H9 (cell line): ENCODE measurements at regions not wholly inside any gene's neighbourhood (a gene's known extent, or its start where the extent isn't known, plus 50 kb on each side); places are given as distances from the start of the nearest gene placed in this dataset.
"Not testable (repeated sequence)": the region's sequence is repeated elsewhere in the genome, so short reads cannot be mapped to it uniquely, and the experiment has no call there.

Experiments used
- DNase-seq: peaks from one replicate; pipeline ENCODE4 v3.0.0-alpha.2; 2017
- H2AFZ ChIP-seq: one replicate; pipeline ENCODE4 v1.6.1; 2013; ENCODE audit warnings: mild to moderate bottlenecking, low read length, control low read depth, moderate library complexity
- H2AK5ac ChIP-seq: 2 replicates; pipeline ENCODE4 v1.6.1; 2013; ENCODE audit warnings: low read length, control low read depth, mixed read lengths; ENCODE audit not compliant: insufficient read length
- H2BK120ac ChIP-seq: one replicate; pipeline ENCODE4 v1.6.1; 2013; ENCODE audit warnings: low read depth, mild to moderate bottlenecking, low read length, control low read depth, inconsistent platforms; ENCODE audit not compliant: poor library complexity, severe bottlenecking
- H2BK12ac ChIP-seq: 2 replicates; pipeline ENCODE4 v1.6.1; 2013; ENCODE audit warnings: low read length, control low read depth, mixed read lengths, low read depth; ENCODE audit not compliant: insufficient read length
- H2BK15ac ChIP-seq: 2 replicates; pipeline ENCODE4 v1.6.1; 2013; ENCODE audit warnings: low read depth, low read length, control low read depth
- H2BK20ac ChIP-seq: one replicate; pipeline ENCODE4 v1.6.1; 2013; ENCODE audit warnings: low read depth, mild to moderate bottlenecking, low read length, control low read depth, inconsistent platforms; ENCODE audit not compliant: poor library complexity, severe bottlenecking
- H2BK5ac ChIP-seq: 2 replicates; pipeline ENCODE4 v1.6.1; 2013; ENCODE audit warnings: low read length, control low read depth, mixed read lengths; ENCODE audit not compliant: insufficient read length
- H3K14ac ChIP-seq: 2 replicates; pipeline ENCODE4 v1.6.1; 2013; ENCODE audit warnings: low read length, control low read depth; ENCODE audit not compliant: insufficient read depth
- H3K18ac ChIP-seq: 2 replicates; pipeline ENCODE4 v1.6.1; 2013; ENCODE audit warnings: low read depth, mild to moderate bottlenecking, mixed read lengths, low read length, control low read depth; ENCODE audit not compliant: insufficient read length
- H3K23ac ChIP-seq: 2 replicates; pipeline ENCODE4 v1.6.1; 2013; ENCODE audit warnings: low read length, control low read depth, mixed read lengths, low read depth; ENCODE audit not compliant: insufficient read length
- H3K23me2 ChIP-seq: 2 replicates; pipeline ENCODE4 v1.6.1; 2013; ENCODE audit warnings: low read depth, mild to moderate bottlenecking, mixed read lengths, low read length, control low read depth; ENCODE audit not compliant: insufficient read length, poor library complexity, severe bottlenecking
- H3K27ac ChIP-seq: 2 replicates; pipeline ENCODE4 v1.5.1; 2013; ENCODE audit warnings: low read length, control low read depth, mixed read lengths, low read depth; ENCODE audit not compliant: insufficient read length
- H3K27me3 ChIP-seq: 2 replicates; pipeline ENCODE4 v1.6.1; 2013; ENCODE audit warnings: low read length, control low read depth, inconsistent platforms; ENCODE audit not compliant: insufficient read depth
- H3K4ac ChIP-seq: 2 replicates; pipeline ENCODE4 v1.6.1; 2013; ENCODE audit warnings: low read depth, mild to moderate bottlenecking, control low read depth, inconsistent platforms, low read length, moderate library complexity
- H3K4me1 ChIP-seq: 2 replicates; pipeline ENCODE4 v1.6.1; 2013; ENCODE audit warnings: low read length, control low read depth, inconsistent platforms; ENCODE audit not compliant: insufficient read depth
- H3K4me2 ChIP-seq: 2 replicates; pipeline ENCODE4 v1.6.1; 2013; ENCODE audit warnings: low read length, control low read depth, mixed read lengths; ENCODE audit not compliant: insufficient read length, insufficient read depth
- H3K56ac ChIP-seq: 2 replicates; pipeline ENCODE4 v1.6.1; 2013; ENCODE audit warnings: low read depth, mild to moderate bottlenecking, mixed read lengths, low read length, control low read depth; ENCODE audit not compliant: insufficient read length
- H3K79me1 ChIP-seq: 2 replicates; pipeline ENCODE4 v1.6.1; 2013; ENCODE audit warnings: low read depth, mild to moderate bottlenecking, moderate library complexity, low read length, control low read depth, inconsistent platforms; ENCODE audit not compliant: insufficient read depth, poor library complexity, severe bottlenecking
- H3K79me2 ChIP-seq: 2 replicates; pipeline ENCODE4 v1.6.1; 2013; ENCODE audit warnings: low read length, control low read depth, inconsistent platforms; ENCODE audit not compliant: insufficient read depth
- H3K9ac ChIP-seq: 2 replicates; pipeline ENCODE4 v1.6.1; 2013; ENCODE audit warnings: low read length, control low read depth, mixed read lengths; ENCODE audit not compliant: insufficient read length; ENCODE audit errors: extremely low read depth
- H3K9me3 ChIP-seq: one replicate; pipeline ENCODE4 v1.6.1; 2013; ENCODE audit warnings: low read depth, low read length, inconsistent platforms; ENCODE audit not compliant: control insufficient read depth
- H3T11ph ChIP-seq: one replicate; pipeline ENCODE4 v1.6.1; 2013; ENCODE audit warnings: mild to moderate bottlenecking, low read length, control low read depth, inconsistent platforms
- H4K20me1 ChIP-seq: one replicate; pipeline ENCODE4 v1.6.1; 2013; ENCODE audit not compliant: control insufficient read depth, insufficient read length, insufficient read depth
- H4K5ac ChIP-seq: 2 replicates; pipeline ENCODE4 v1.6.1; 2013; ENCODE audit warnings: low read depth, mild to moderate bottlenecking, mixed read lengths, low read length, control low read depth; ENCODE audit not compliant: insufficient read length
- H4K8ac ChIP-seq: replicated peaks from 2 replicates; pipeline ENCODE4 v1.6.1; 2013; ENCODE audit warnings: low read length, control low read depth, mixed read lengths, low read depth; ENCODE audit not compliant: insufficient read length
- H4K91ac ChIP-seq: 2 replicates; pipeline ENCODE4 v1.6.1; 2013; ENCODE audit warnings: low read depth, mild to moderate bottlenecking, moderate library complexity, mixed read lengths, low read length, control low read depth; ENCODE audit not compliant: insufficient read length
- H3K27ac Mint-ChIP-seq, 3 experiments: 2 replicates in 2 of 3; 3 replicates in 1 of 3; pipeline ENCODE4 v1.8.0; 2020 to 2021; ENCODE audit warnings: mixed read lengths in 3 of 3, mild to moderate bottlenecking in 1 of 3, moderate library complexity in 1 of 3
- H3K27me3 Mint-ChIP-seq: 2 replicates; pipeline ENCODE4 v1.8.0; 2021; ENCODE audit warnings: low read depth, mild to moderate bottlenecking, moderate library complexity, mixed read lengths
- H3K36me3 Mint-ChIP-seq, 3 experiments: 2 replicates in 2 of 3; 3 replicates in 1 of 3; pipeline ENCODE4 v1.8.0; 2020 to 2021; ENCODE audit warnings: low read depth in 3 of 3, mixed read lengths in 3 of 3; ENCODE audit not compliant: insufficient read depth in 1 of 3
- H3K4me1 Mint-ChIP-seq, 2 experiments: 2 replicates each; pipeline ENCODE4 v1.8.0; 2020; ENCODE audit warnings: mixed read lengths in 2 of 2
- H3K4me3 Mint-ChIP-seq, 2 experiments: 2 replicates in 1 of 2; 3 replicates in 1 of 2; pipeline ENCODE4 v1.8.0; 2020 to 2021; ENCODE audit warnings: mild to moderate bottlenecking in 2 of 2, mixed read lengths in 2 of 2, moderate library complexity in 1 of 2
- H3K9me3 Mint-ChIP-seq, 2 experiments: 2 replicates in 1 of 2; 3 replicates in 1 of 2; pipeline ENCODE4 v1.8.0; 2020; ENCODE audit warnings: mild to moderate bottlenecking in 2 of 2, mixed read lengths in 2 of 2, moderate library complexity in 1 of 2
- WGBS: extraction: QIAGEN DNeasy Blood & Tissue Kit; methylation state at CpG from one replicate; pipeline ENCODE4 v1.1.7; 2013; ENCODE audit warnings: missing lambda C conversion rate, low lambda C conversion rate, mixed read lengths; ENCODE audit not compliant: insufficient read length; ENCODE audit errors: extremely low coverage; 5-methylcytosine and 5-hydroxymethylcytosine counted together
- TF ChIP-seq, protein P1 (sequence below): fragments of 200-600 bp; sonication (generic); conservative IDR thresholded peaks from 3 replicates; pipeline ENCODE4 v1.8.0; 2021; ENCODE audit warnings: antibody characterized with exemption, mild to moderate bottlenecking

- Histone ChIP-seq H3K27ac (no peak overlapping the region), H3K9ac (no peak overlapping the region), H3K14ac (no peak overlapping the region), H3K4me2 (no peak overlapping the region), H3T11ph (no peak overlapping the region), H3K79me1 (no peaks in the 10 kb centered on the region), H2BK120ac (no peak overlapping the region), H3K4ac (no peak overlapping the region), H3K79me2 (no peaks in the 10 kb centered on the region), H3K9me3 (no peaks in the 10 kb centered on the region), H3K27me3 (no peaks in the 10 kb centered on the region), H2BK5ac (no peak overlapping the region), H4K5ac (no peak overlapping the region), H4K8ac (no peak overlapping the region), H2AFZ (no peak overlapping the region), H2AK5ac (no peak overlapping the region), H3K23ac (no peak overlapping the region), H4K20me1 (no peaks in the 10 kb centered on the region), H2BK20ac (no peak overlapping the region), H3K56ac (no peak overlapping the region), H2BK15ac (no peak overlapping the region), H2BK12ac (no peak overlapping the region), H4K91ac (no peak overlapping the region), H3K4me1 (no peaks in the 10 kb centered on the region), H3K18ac (no peak overlapping the region), H3K23me2 (no peaks in the 10 kb centered on the region)
- DNase-seq, result no peak
- Mint-ChIP-seq H3K27me3 (no peaks in the 10 kb centered on the region), H3K27ac (no peak overlapping the region; a peak in 1 of 7 replicates), H3K4me1 (peaks cover 12 to 20% of the 10 kb centered on the region in 2 experiments), H3K9me3 (peaks cover 0 to 6% of the 10 kb centered on the region in 2 experiments; a peak in 2 of 5 replicates), H3K4me3 (no peak overlapping the region), H3K36me3 (no peaks in the 10 kb centered on the region)
- TF ChIP-seq, protein P1, sequence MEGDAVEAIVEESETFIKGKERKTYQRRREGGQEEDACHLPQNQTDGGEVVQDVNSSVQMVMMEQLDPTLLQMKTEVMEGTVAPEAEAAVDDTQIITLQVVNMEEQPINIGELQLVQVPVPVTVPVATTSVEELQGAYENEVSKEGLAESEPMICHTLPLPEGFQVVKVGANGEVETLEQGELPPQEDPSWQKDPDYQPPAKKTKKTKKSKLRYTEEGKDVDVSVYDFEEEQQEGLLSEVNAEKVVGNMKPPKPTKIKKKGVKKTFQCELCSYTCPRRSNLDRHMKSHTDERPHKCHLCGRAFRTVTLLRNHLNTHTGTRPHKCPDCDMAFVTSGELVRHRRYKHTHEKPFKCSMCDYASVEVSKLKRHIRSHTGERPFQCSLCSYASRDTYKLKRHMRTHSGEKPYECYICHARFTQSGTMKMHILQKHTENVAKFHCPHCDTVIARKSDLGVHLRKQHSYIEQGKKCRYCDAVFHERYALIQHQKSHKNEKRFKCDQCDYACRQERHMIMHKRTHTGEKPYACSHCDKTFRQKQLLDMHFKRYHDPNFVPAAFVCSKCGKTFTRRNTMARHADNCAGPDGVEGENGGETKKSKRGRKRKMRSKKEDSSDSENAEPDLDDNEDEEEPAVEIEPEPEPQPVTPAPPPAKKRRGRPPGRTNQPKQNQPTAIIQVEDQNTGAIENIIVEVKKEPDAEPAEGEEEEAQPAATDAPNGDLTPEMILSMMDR, result no peak
- WGBS, result no CpG with 5 or more reads among the region's 3 CpGs
Observed at GRCh38 chr19:20273376-20273775, 106.4 kb downstream of the ZNF486 start.

- H3T11ph ChIP-seq, H4K91ac ChIP-seq, H2BK12ac ChIP-seq, H3K4me2 ChIP-seq, H2BK15ac ChIP-seq, H3K79me1 ChIP-seq, H3K4ac ChIP-seq, H3K36me3 Mint-ChIP-seq, H3K9ac ChIP-seq, H4K8ac ChIP-seq, H3K27me3 Mint-ChIP-seq, H3K4me1 ChIP-seq, H3K18ac ChIP-seq, H3K56ac ChIP-seq, H3K14ac ChIP-seq, H4K20me1 ChIP-seq, H3K27ac ChIP-seq, H2BK120ac ChIP-seq, H2AFZ ChIP-seq, DNase-seq, H3K23me2 ChIP-seq, H3K23ac ChIP-seq, H4K5ac ChIP-seq, H2BK5ac ChIP-seq, H2AK5ac ChIP-seq, H3K9me3 Mint-ChIP-seq, H3K9me3 ChIP-seq, H3K4me3 Mint-ChIP-seq, H3K27ac Mint-ChIP-seq, H2BK20ac ChIP-seq, H3K27me3 ChIP-seq, H3K79me2 ChIP-seq: not testable (repeated sequence)
- WGBS, result no CpG with 5 or more reads among the region's 8 CpGs
- peaks cover 14 to 18% of the 10 kb centered on the region in 2 experiments for H3K4me1 Mint-ChIP-seq
Observed at GRCh38 chr19:20272627-20273010, 105.6 kb downstream of the ZNF486 start.
